22Rv1 (cell line): ENCODE measurements at regions not wholly inside any gene's neighbourhood (a gene's known extent, or its start where the extent isn't known, plus 50 kb on each side); places are given as distances from the start of the nearest gene placed in this dataset.

Source experiments
- CTCF ChIP-seq: fragments of 450-650 bp; IDR thresholded peaks from 2 replicates; pipeline ENCODE4 v1.5.1; 2017; ENCODE audit warnings: mild to moderate bottlenecking
- ZFX ChIP-seq: fragments of 450-650 bp; IDR thresholded peaks from 2 replicates; pipeline ENCODE4 v1.6.1; 2017; ENCODE audit warnings: antibody characterized with exemption, borderline replicate concordance

- TF ChIP-seq CTCF = no peak
- TF ChIP-seq ZFX = no peak
These were observed 1548.1 kb upstream of the LRRTM3 start for GRCh38 chr10:65377687-65378086.
